Neural progenitor cell (in vitro differentiated cells): ENCODE measurements at regions not wholly inside any gene's neighbourhood (a gene's known extent, or its start where the extent isn't known, plus 50 kb on each side); places are given as distances from the start of the nearest gene placed in this dataset.

Source experiments
- EZH2phosphoT487 ChIP-seq: fragments of 200-600 bp; sonication (generic); IDR thresholded peaks from 2 replicates; pipeline ENCODE4 v1.6.1; 2017; ENCODE audit warnings: antibody characterized with exemption
- TF ChIP-seq, protein P1 (sequence below): fragments of 200-600 bp; sonication (generic); IDR thresholded peaks from 2 replicates; pipeline ENCODE4 v1.5.1; 2017; ENCODE audit warnings: antibody characterized with exemption, mild to moderate bottlenecking

DNA sequence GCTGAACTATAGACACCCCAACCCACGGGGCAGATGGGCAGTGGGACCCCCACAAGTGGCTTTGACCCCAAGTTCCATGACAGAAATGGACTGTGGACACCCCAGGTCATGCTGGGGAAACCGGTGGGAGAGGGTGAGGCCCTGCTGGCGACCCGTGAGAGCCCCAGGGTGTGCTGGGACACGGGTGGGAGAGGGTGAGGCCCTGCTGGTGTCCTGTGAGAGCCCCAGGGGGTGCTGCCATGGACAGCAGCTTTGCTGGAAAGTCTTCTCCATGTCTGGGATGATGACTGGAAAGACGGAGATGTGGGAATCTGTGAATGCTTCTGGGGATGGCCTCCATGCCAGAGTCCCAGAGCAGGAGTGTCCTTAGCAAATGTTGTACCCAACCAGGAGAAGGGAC, 148.4 kb downstream of the URI1 start:
- TF ChIP-seq EZH2phosphoT487, result no peak
- TF ChIP-seq, protein P1, sequence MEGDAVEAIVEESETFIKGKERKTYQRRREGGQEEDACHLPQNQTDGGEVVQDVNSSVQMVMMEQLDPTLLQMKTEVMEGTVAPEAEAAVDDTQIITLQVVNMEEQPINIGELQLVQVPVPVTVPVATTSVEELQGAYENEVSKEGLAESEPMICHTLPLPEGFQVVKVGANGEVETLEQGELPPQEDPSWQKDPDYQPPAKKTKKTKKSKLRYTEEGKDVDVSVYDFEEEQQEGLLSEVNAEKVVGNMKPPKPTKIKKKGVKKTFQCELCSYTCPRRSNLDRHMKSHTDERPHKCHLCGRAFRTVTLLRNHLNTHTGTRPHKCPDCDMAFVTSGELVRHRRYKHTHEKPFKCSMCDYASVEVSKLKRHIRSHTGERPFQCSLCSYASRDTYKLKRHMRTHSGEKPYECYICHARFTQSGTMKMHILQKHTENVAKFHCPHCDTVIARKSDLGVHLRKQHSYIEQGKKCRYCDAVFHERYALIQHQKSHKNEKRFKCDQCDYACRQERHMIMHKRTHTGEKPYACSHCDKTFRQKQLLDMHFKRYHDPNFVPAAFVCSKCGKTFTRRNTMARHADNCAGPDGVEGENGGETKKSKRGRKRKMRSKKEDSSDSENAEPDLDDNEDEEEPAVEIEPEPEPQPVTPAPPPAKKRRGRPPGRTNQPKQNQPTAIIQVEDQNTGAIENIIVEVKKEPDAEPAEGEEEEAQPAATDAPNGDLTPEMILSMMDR, result no peak
